Lower leg skin (tissue), 3 donors: ENCODE measurements at regions not wholly inside any gene's neighbourhood (a gene's known extent, or its start where the extent isn't known, plus 50 kb on each side); places are given as distances from the start of the nearest gene placed in this dataset.

Experiments
- CTCF ChIP-seq, 3 donors: fragments of 450-650 bp; IDR thresholded peaks; one replicate each; pipeline ENCODE4 v1.5.1; 2016; ENCODE audit warnings: antibody characterized with exemption in 3 of 3, mild to moderate bottlenecking in 3 of 3, moderate library complexity in 2 of 3
- POLR2A ChIP-seq, 2 donors: fragments of 450-650 bp; IDR thresholded peaks; one replicate each; pipeline ENCODE4 v1.6.1; 2016 to 2017; ENCODE audit warnings: antibody characterized with exemption in 2 of 2, mild to moderate bottlenecking in 1 of 2, moderate library complexity in 1 of 2

DNA sequence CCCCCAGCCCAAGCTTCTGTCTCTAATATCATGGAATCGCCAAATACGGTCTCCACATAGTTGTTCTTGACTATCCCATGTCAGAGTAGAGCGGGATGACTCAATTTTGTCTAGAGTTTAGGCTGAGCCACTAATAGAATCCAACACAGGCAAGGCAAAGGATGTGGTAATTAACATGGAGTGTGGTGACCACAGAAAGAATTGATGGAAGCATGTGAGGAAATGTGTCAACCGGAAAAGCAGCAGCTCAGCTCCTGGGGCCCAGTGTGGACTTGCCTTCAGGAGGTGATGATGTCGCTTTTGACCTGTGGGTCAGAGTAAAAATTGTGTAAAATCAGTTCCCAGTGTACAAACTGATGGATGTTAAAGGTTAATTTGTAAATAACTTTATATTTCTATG, 139.3 kb upstream of the KLF6 start:
- TF ChIP-seq CTCF (IDR thresholded peaks at IDR 0.05) (no peak), POLR2A (IDR thresholded peaks at IDR 0.05) (no peak)
